Neutrophil (primary cell): ENCODE measurements at regions not wholly inside any gene's neighbourhood (a gene's known extent, or its start where the extent isn't known, plus 50 kb on each side); places are given as distances from the start of the nearest gene placed in this dataset.

Source experiments
- H3K27ac ChIP-seq: fragments of 200-600 bp; sonication (generic); 2 replicates; pipeline ENCODE4 v1.5.1; 2016; ENCODE audit warnings: mild to moderate bottlenecking, moderate library complexity
- H3K27me3 ChIP-seq: fragments of 200-600 bp; sonication (generic); 2 replicates; pipeline ENCODE4 v1.6.0; 2016; ENCODE audit warnings: mild to moderate bottlenecking
- H3K36me3 ChIP-seq: fragments of 200-600 bp; sonication (generic); 2 replicates; pipeline ENCODE4 v1.5.1; 2017
- H3K4me1 ChIP-seq, 2 experiments: fragments of 200-600 bp in 1 of 2; sonication (generic) in 1 of 2; 1 replicate in 1 of 2; 2 replicates in 1 of 2; pipeline versions ENCODE4 v1.5.1 to v1.6.1; 2013 to 2016; ENCODE audit warnings: low read depth in 1 of 2, low read length in 1 of 2, mild to moderate bottlenecking in 1 of 2, moderate library complexity in 1 of 2; ENCODE audit not compliant: control insufficient read depth in 1 of 2, insufficient read depth in 1 of 2
- H3K4me3 ChIP-seq, 2 experiments: fragments of 200-600 bp in 1 of 2; sonication (generic) in 1 of 2; 1 replicate in 1 of 2; 2 replicates in 1 of 2; pipeline ENCODE4 v1.5.1; 2013 to 2016; ENCODE audit warnings: low read depth in 1 of 2, low read length in 1 of 2, mild to moderate bottlenecking in 1 of 2, moderate library complexity in 1 of 2
- H3K9me3 ChIP-seq: fragments of 200-600 bp; sonication (generic); 2 replicates; pipeline ENCODE4 v1.5.1; 2016
- CTCF ChIP-seq: fragments of 200-600 bp; sonication (generic); IDR thresholded peaks from 2 replicates; pipeline ENCODE4 v1.5.1; 2016; ENCODE audit warnings: antibody characterized with exemption

DNA sequence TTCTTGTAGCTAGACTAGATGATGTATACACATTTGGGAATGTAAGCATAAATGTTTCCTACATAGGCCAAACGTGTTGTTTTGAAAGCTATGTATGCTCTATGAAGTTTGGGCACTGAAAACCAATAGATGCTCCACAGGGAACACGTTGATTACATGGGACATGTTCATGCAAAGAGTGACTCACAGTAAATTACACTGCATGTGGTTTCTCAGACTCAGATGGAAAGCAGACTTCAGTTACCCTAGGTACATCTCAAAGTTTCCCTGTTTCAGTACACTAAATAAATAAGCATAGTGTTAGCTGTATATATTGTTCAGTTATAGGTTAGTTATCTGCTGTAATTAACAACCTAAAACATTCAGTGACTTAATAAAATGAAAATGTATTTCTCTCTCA lies 301.9 kb upstream of the RUNX1 start:
- no peak for TF ChIP-seq CTCF
- Histone ChIP-seq H3K27me3 (peaks cover 15% of the 10 kb centered on the region), H3K4me1 (no peaks in the 10 kb centered on the region), H3K9me3 (no peaks in the 10 kb centered on the region), H3K4me3 (no peak overlapping the region), H3K27ac (no peak overlapping the region), H3K36me3 (no peaks in the 10 kb centered on the region)

DNA sequence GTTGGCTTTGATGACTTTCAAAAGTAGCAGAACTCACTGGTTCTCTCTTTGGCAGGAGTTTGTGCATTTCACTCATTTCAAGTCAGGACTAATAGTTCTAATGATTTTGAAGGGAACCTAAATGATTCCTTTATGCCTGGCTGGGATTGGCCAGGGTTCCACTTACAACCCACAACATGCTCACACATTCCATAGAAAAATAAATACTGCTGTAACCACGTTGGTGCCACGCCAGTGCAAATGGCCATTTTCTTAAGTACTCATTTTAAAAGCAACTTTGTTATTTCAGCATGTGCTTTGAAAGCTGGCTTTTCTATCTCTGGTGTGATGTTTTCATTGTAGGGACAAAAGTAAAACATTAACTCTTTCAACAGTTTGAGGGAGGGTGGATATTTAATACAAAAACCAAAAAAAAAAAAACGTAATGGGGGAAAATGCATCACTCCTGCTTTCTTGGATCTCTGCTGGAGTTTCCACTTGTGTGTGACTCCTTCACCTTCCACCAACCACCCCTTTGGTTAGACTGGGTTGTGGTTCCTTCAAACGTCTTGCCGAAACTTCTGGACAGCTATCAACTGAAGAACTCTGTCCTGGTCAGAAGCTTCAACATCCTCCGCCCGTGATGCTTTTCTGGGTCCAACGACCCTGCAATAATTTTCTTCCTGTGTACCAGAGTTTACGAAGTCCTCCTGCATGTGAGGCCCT lies 300.4 kb upstream of the RUNX1 start:
- TF ChIP-seq CTCF, result no peak
- Histone ChIP-seq H3K9me3 (no peaks in the 10 kb centered on the region), H3K36me3 (no peaks in the 10 kb centered on the region), H3K4me3 (no peak overlapping the region), H3K4me1 (no peaks in the 10 kb centered on the region), H3K27ac (no peak overlapping the region), H3K27me3 (peaks cover 18% of the 10 kb centered on the region)

DNA sequence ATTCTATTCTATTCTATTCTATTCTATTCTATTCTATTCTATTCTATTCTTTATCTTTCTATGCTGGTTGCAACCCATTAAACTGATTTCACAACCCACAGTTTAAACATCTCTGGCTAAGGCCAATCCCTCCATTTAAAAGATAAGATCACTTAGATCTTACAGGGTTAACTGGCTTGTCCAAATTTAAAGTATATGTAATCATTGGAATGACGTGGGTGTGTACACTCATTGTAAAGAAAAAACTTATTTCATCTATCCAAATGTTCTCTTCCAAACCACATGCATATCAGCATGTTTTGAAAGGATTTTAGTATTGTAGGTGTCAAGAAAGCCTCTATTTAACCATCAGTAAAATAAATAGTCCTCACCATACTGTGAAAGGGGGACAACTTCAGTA lies 299.6 kb upstream of the RUNX1 start:
- no peak overlapping the region for H3K27ac ChIP-seq
- no peaks in the 10 kb centered on the region for H3K4me1 ChIP-seq
- H3K9me3 ChIP-seq, result no peaks in the 10 kb centered on the region
- H3K27me3 ChIP-seq, result peaks cover 18% of the 10 kb centered on the region
- H3K4me3 ChIP-seq, result no peak overlapping the region
- TF ChIP-seq CTCF, result no peak
- H3K36me3 ChIP-seq, result no peaks in the 10 kb centered on the region

- Histone ChIP-seq H3K4me1 (peaks cover 0 to 4% of the 10 kb centered on the region in 2 experiments), H3K9me3 (no peaks in the 10 kb centered on the region), H3K27me3 (peaks cover 18% of the 10 kb centered on the region), H3K4me3 (no peak overlapping the region), H3K27ac (no peak overlapping the region), H3K36me3 (no peaks in the 10 kb centered on the region)
- TF ChIP-seq CTCF, result no peak
Measured at GRCh38 chr21:35346697-35347096, 297.6 kb upstream of the RUNX1 start.

DNA sequence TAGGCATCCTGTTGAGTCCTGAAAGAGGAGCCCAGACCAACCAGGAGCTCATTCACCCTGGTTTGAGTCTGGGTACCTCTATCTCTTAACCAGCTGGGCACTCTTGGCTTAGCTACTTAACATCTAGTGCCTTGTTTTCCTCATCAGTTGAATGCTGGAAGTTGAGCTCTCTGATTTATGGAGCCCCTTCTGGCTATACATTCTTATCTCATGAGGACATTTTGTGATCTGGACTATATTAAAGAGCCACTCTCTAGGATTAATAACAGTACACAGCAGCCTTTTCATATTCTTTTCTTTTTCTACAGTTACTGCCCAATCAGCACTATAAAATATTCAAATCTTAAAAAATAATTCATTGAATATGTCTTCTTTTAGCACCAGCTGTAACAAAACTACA lies 296.9 kb upstream of the RUNX1 start:
- Histone ChIP-seq H3K9me3 (no peaks in the 10 kb centered on the region), H3K36me3 (no peaks in the 10 kb centered on the region), H3K27me3 (peaks cover 18% of the 10 kb centered on the region), H3K27ac (no peak overlapping the region), H3K4me1 (peaks cover 0 to 4% of the 10 kb centered on the region in 2 experiments), H3K4me3 (no peak overlapping the region)
- no peak for TF ChIP-seq CTCF

DNA sequence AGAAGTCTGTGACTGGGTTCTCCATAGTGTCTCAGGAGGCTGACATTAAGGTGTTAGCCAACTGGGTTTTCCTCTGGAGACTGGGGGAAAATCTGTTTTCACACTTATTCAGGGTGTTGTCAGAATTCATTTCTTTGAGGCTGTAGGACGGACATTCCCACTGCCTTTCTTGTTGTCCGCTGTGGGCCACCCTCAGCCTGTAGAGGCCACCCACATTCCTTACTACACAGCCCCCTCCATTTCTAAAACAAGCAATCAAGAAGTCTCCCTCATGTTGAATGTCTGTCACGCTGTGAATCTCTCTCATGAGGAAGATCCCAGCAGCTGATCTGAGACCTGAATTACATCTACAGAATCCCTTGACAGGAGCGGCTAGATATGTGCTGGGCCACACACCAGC lies 295.5 kb upstream of the RUNX1 start:
- H3K27me3 ChIP-seq, result peaks cover 18% of the 10 kb centered on the region
- peaks cover 0 to 4% of the 10 kb centered on the region in 2 experiments for H3K4me1 ChIP-seq
- H3K9me3 ChIP-seq, result no peaks in the 10 kb centered on the region
- no peak overlapping the region for H3K27ac ChIP-seq
- no peaks in the 10 kb centered on the region for H3K36me3 ChIP-seq
- no peak for TF ChIP-seq CTCF
- no peak overlapping the region for H3K4me3 ChIP-seq
